ENCODE measurements at regions not wholly inside any gene's neighbourhood (a gene's known extent, or its start where the extent isn't known, plus 50 kb on each side); places are given as distances from the start of the nearest gene placed in this dataset.

- TF ChIP-seq EZH2 (IDR thresholded peaks at IDR 0.05): no peak
- no peak for TF ChIP-seq POLR2AphosphoS5 (IDR thresholded peaks at IDR 0.05; ENCODE audit: borderline replicate concordance, low read depth, low read length)
Measured at GRCh38 chr13:33761740-33762139, 56.2 kb upstream of the RFC3 start.

Measured in SK-N-MC (cell line).